OCI-LY3 (cell line): ENCODE measurements at regions not wholly inside any gene's neighbourhood (a gene's known extent, or its start where the extent isn't known, plus 50 kb on each side); places are given as distances from the start of the nearest gene placed in this dataset.

Experiments
- H2AFZ ChIP-seq: fragments of 200-600, 300-600 bp; shearing (Covaris generic); 2 replicates; pipeline ENCODE4 v1.6.0; 2014; ENCODE audit warnings: antibody characterized with exemption, low read depth, low read length
- H3K27ac ChIP-seq: fragments of 200-600, 300-600 bp; sonication (generic); 2 replicates; pipeline ENCODE4 v1.5.1; 2014; ENCODE audit warnings: mild to moderate bottlenecking, low read length, moderate library complexity, mixed read lengths
- H3K27me3 ChIP-seq: fragments of 200-600, 300-600 bp; sonication (generic); 2 replicates; pipeline ENCODE4 v1.6.1; 2014; ENCODE audit warnings: low read depth, low read length, mixed read lengths
- H3K36me3 ChIP-seq: fragments of 200-600, 300-600 bp; sonication (generic); replicated peaks from 2 replicates; pipeline ENCODE3; 2014; ENCODE audit warnings: low read depth, low read length, mixed read lengths
- H3K4me1 ChIP-seq: fragments of 300-600, 200-600 bp; sonication (generic); 2 replicates; pipeline ENCODE4 v1.6.1; 2014; ENCODE audit warnings: low read length, mixed read lengths
- H3K4me2 ChIP-seq: fragments of 200-600, 300-600 bp; sonication (generic); 2 replicates; pipeline ENCODE4 v1.6.1; 2014; ENCODE audit warnings: low read length, mixed read lengths
- H3K4me3 ChIP-seq: fragments of 300-600, 200-600 bp; sonication (generic); 2 replicates; pipeline ENCODE4 v1.5.1; 2014; ENCODE audit warnings: antibody characterized with exemption, mild to moderate bottlenecking, low read length, moderate library complexity
- H3K79me2 ChIP-seq: fragments of 300-600, 200-600 bp; shearing (Covaris generic); 2 replicates; pipeline ENCODE4 v1.6.1; 2014; ENCODE audit warnings: mild to moderate bottlenecking, low read length, mixed read lengths
- H3K9ac ChIP-seq: fragments of 300-600, 200-600 bp; shearing (Covaris generic); 2 replicates; pipeline ENCODE4 v1.6.0; 2014; ENCODE audit warnings: mild to moderate bottlenecking, low read length, moderate library complexity
- H3K9me3 ChIP-seq: fragments of 200-600, 300-600 bp; shearing (Covaris generic); 2 replicates; pipeline ENCODE4 v1.6.1; 2014; ENCODE audit warnings: low read length, mixed read lengths; ENCODE audit not compliant: insufficient read depth
- H4K20me1 ChIP-seq: fragments of 200-600, 300-600 bp; sonication (generic); 2 replicates; pipeline ENCODE4 v1.6.1; 2016; ENCODE audit warnings: low read length, mixed read lengths; ENCODE audit not compliant: insufficient read depth
- CTCF ChIP-seq: fragments of 200-600, 300-600 bp; sonication (generic); IDR thresholded peaks from 2 replicates; pipeline ENCODE4 v1.5.1; 2014; ENCODE audit warnings: antibody characterized with exemption, low read length, low read depth
- EZH2phosphoT487 ChIP-seq: fragments of 200-600 bp; shearing (Covaris generic); IDR thresholded peaks from 2 replicates; pipeline ENCODE4 v1.6.1; 2018; ENCODE audit warnings: antibody characterized with exemption, mixed run types, low read depth

DNA sequence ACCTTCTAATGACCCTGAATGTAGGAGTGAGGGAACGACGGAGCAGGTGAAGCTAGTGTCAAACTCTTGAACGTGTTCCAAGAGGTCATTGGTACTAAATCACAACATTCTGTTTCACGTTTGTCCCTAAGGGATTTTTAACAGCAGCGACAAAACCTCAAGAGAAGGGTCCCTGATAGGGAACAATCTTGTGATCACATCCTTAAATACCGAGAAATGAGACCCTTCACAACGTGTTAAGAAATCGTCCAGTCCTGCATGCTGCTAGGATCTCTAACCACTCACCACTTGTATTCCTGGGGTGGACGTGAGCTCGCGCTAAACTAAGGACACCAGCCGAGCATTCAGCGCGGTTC is 134.1 kb upstream of the KRAS start:
- TF ChIP-seq CTCF (no peak), EZH2phosphoT487 (no peak)
- no peak overlapping the region for H2AFZ ChIP-seq
- peak overlapping the region; percentile 91 for H3K4me3 ChIP-seq
- H3K27ac ChIP-seq = no peak overlapping the region
- peak overlapping the region; percentile 96; the same call in 1 of the 2 replicates for H3K9ac ChIP-seq
- H3K27me3 ChIP-seq = peaks cover 4% of the 10 kb centered on the region; the same call in 1 of the 2 replicates
- H4K20me1 ChIP-seq = no peaks in the 10 kb centered on the region
- peak overlapping the region; percentile 87 for H3K4me2 ChIP-seq
- peaks cover 11% of the 10 kb centered on the region for H3K79me2 ChIP-seq
- H3K4me1 ChIP-seq = peaks cover 34% of the 10 kb centered on the region
- peaks cover 9% of the 10 kb centered on the region for H3K36me3 ChIP-seq
- H3K9me3 ChIP-seq = no peaks in the 10 kb centered on the region

GRCh38 chr12:25384038-25384892 is 133.5 kb upstream of the KRAS start:
- TF ChIP-seq EZH2phosphoT487 (no peak), CTCF (no peak)
- no peaks in the 10 kb centered on the region for H3K9me3 ChIP-seq
- no peaks in the 10 kb centered on the region for H4K20me1 ChIP-seq
- H3K27ac ChIP-seq = no peak overlapping the region
- H3K36me3 ChIP-seq = peaks cover 9% of the 10 kb centered on the region
- no peak overlapping the region for H3K4me3 ChIP-seq
- H3K79me2 ChIP-seq = peaks cover 11% of the 10 kb centered on the region
- H3K9ac ChIP-seq = no peak overlapping the region
- no peak overlapping the region for H2AFZ ChIP-seq
- H3K4me2 ChIP-seq = no peak overlapping the region
- H3K27me3 ChIP-seq = no peaks in the 10 kb centered on the region
- peaks cover 36% of the 10 kb centered on the region for H3K4me1 ChIP-seq

DNA sequence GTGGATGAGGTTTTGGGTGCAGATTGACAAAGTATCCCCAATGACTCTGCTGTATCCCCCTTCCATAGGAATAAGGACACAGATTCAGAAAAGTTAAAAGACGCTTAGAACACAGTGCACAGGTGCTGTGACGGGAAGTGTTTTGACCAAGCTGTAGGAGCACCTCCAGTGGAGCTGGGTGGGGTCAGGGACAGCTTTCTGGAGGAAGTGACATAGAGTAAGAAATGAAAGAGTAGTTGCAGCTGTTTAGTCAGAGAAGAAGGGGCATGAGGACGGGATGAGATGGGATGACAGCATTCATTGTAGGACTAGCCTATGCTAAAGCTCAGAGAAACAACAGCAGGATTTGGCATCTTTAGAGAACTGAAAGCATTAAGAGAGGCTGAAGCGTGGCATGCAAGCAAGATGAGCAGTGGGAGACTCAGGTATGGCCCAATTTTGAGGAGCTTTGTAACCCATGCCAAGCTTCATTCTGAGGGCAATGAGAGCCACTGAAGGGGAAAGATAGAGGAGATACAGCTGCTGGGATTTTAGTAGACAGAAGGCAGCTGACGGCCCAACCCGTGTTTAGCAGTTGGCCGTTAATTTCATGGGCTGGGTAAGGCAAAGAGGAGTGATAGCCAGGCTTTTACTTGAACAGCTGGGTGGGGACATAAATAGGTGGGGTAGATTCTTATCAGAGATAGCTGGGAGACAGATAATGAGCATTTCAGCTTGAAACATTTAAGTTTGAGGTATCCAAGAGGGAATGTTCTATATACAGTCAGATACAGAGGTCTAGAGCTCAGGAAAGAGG is 131.8 kb upstream of the KRAS start:
- H4K20me1 ChIP-seq = no peaks in the 10 kb centered on the region
- H3K27me3 ChIP-seq = no peaks in the 10 kb centered on the region
- TF ChIP-seq EZH2phosphoT487 = no peak
- TF ChIP-seq CTCF = no peak
- H3K9me3 ChIP-seq = no peaks in the 10 kb centered on the region
- peak overlapping the region; percentile 61 for H3K4me2 ChIP-seq
- H3K27ac ChIP-seq = peak overlapping the region; percentile 4; the same call in 1 of the 2 replicates
- H2AFZ ChIP-seq = no peak overlapping the region
- H3K36me3 ChIP-seq = peaks cover 9% of the 10 kb centered on the region
- peaks cover 11% of the 10 kb centered on the region for H3K79me2 ChIP-seq
- H3K4me3 ChIP-seq = peak overlapping the region; percentile 40
- H3K4me1 ChIP-seq = peaks cover 29% of the 10 kb centered on the region
- peak overlapping the region; percentile 32; the same call in 1 of the 2 replicates for H3K9ac ChIP-seq
